SW 1271 (cell line): ENCODE measurements at regions not wholly inside any gene's neighbourhood (a gene's known extent, or its start where the extent isn't known, plus 50 kb on each side); places are given as distances from the start of the nearest gene placed in this dataset.
"Not testable (repeated sequence)": the region's sequence is repeated elsewhere in the genome, so short reads cannot be mapped to it uniquely, and the experiment has no call there.

Experiments
- DNase-seq, 2 experiments: peaks; one replicate each; lab custom pipeline; 2025; lab: John Stamatoyannopoulos, UW

DNA sequence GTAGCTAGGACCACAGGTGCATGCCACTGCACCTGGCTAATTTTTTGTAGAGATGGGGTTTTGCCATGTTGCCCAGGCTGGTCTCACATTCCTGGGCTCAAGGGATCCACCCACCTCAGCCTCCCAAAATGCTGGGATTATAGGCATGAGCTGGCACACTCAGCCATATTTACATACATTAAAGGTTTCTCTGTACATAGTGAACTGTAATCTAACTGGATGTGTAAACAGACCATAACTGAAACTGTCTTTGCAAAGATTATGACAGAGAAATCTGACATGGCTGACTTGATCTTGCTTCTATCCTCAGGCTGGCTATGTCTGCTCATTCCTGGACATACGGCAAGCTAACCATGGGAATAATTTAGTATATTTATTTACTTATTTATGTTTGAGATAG lies 139.2 kb upstream of the XPO1 start:
- DNase-seq: no peak

DNA sequence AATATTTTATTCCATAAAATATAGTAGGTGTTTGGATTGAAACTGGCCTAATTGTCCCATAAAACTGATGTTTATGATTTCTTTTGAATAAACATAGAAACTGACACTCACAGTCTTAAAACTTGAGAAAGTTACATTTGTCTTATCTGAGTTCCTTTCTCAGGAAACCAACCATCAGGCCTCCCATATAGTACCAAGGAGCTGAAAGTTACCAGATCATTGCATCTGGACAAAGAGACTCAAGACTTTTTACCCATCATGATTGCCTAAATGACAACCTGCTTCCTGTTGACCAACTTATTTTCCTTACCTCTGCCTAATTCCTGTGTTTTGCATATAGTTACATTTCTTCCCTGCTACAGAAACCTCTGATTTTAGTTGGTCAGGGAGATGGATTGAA lies 137.0 kb upstream of the XPO1 start:
- no peak for DNase-seq

DNA sequence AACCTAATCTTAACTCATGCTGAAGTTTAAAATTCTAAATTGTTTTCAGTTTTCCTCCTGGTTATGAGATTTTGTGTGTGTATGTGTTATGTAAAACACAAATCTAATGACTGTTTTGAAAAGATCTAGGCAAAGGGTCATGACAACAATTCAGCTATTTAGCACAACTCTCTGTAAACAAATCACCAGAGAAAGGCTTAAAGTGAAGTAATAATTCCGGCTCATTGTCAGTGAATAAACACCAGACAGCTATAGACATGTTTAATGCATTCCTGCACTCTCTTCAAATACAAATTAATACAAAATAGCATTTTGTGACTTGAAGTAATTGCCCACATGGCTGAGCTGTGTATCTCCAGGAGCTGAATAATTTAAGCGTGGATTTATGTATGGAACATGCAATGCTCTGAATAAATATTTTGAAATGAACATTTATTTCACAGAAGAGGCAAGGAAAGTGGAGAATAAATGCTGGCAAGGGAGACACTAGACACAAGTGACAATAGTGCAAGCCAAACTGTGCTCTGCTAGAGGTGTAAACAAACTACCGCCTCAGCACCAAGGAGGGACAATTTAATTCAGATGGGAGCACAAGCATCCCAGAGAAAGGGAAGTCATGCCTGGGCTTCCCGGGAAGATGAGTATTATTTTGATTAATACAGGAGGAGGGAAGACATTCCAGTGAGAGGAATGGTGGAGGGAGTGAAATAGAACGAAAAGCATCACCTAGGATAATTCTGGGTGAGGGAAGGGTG lies 133.6 kb upstream of the XPO1 start:
- no peak for DNase-seq

DNA sequence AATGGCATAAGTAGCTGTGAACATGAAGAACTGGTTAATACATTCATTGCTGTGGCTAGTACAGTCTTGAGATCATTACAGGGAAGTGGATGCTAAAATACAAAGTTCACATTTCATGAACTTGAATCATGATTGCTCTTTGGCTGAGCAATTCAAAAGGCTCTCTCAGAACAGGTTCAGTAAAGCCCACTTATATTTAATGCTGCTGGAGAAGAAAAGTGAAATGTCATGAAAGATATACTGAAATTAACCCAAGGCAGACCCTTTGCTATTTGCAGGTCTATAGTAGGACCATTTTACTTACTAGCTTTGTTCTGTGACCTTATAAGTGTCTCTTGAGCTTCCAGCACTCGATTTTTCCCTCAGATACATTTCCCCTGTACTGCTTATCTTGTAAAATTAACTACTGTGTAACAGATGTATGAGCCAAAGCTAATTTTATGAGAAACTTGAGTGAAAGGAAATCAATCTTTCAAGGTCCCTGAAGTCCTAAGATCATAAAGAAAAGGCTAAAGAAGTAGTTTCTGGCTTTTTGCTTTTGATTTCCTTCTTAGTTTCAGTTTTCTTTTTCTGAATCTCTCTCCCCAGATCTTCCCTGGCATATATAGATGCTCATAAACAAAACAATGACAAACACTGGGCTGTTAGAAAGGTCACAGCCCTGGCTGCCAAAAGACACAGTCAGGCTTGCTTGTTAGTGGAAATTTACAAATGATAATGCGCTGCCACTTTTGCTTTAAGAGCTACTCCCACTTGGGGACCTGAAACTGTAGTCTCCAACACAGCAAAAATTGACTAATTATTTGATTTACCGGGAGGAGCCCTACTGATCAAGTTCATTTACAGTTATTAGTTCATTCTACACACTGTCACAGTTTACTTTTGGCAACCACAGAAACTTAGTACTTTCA lies 132.7 kb upstream of the XPO1 start:
- peak in 1 of 2 experiments; percentile 49 for DNase-seq

DNA sequence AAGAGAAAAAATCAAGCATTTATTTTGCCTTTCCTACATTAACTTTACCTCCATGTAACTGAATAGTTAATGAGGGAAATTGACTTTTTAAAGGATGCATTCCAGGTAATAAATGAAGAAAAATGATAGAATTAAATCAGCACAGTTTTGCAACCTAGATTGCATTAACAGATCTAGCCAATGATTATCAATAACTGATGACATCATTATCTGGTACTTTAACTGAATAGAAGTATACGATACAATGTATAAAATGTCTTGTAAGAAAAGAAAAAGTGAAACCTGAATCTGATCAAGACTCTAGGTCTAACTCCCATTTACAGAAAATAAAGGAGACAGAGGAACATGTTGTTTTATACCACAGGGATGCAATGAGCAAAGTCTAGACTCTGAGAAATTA lies 126.0 kb upstream of the XPO1 start:
- DNase-seq: no peak

DNA sequence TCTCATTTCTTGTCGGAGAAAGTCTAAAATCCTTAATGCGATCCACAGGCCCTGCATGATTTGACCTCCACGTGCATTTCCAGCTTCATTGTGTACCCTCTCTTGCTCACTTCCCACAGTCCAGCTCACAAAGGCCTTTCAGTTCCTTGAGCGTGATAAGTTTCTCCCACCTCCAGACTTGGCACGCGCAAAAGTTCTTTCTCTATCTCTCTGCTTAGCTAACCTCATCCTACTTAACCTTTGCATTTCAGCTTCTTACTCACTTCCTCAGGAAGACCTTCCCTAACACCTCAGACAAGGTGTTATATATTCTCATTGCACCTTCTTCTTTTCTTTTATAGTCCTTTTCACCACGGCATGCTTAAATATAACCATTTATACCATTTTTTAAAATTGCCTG lies 124.8 kb upstream of the XPO1 start:
- no peak for DNase-seq

DNA sequence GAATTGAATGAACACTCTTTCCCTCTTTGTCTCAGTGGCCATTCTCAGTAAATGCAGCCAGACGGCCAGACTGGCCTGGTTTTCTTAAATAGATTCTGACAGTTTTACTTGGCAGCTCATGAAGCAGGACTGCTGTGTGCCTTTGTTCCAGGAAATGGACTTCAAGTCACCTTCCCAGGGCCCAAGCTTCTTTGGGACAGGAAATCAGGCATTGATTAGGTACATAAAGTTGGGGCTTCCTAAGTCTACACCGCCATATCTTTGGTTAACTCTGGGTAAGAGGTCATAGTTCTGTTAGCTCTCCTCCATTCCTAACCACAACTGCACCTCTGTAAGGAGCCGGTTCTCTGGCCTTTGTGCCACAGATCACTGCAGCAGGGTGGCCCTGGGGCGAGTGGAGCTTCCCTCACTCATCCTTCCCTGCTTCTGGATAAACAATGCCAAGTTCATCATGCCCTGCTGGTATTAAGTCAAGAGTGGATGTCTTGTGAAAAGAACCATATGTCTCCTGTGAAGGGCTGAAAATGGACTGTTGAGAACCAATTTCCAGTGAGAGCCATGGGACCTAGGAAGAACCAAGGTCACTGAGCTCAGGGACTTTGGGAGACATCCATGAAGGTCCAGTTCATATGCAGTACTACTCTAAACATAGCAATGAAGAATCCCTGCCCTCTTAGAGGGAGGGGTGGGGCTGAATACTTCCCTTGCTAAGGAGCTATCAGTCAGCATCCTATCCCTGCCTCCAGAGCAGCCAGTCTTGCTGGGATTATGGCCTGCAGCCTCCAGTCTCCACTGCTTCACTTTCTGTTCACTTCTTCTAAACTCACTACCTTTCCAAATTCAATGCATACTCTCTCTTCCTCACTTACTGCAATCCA lies 122.6 kb upstream of the XPO1 start:
- DNase-seq: no peak

DNA sequence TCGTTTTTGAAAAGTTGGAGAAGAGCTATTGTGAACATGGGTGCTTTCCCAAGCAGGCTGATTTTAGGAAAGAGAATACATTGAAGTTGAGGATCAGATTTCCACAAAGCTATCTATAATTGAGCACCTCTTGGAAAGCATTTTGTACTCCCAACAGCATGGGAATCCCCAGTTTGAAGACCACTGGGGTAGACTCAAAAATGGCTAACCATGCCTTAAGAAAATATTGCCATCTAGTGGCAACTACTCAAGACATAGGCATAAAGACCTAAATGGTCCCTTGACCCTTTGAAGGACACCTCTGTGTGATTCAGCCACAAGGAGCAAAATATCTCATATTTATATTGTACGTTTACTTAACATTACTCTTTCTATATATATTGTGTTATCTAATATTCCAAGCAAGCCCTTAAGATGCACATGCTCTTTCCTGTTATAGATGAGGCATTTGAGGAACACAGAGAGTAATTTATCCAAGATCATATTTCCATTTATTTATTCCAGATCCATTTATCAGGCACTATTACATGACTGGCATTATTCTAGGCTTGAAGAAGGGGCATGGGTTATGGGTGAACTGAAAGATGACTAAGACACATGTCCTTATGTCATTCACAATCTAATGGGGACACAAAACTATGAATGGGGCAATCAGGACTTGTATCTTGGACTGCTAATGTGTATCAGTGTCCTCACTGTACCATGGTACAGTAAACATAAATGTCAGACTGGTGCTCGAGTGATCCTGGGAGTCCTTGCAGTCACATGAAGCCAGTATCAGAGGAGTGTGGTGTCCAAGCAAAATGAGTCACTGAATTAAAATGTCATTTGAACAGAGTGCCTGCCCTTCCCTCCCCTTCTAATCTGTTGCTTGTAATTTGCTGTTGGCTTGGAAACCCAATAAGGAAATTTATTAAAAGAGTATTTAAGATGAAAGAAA lies 121.0 kb upstream of the XPO1 start:
- DNase-seq: peak in 1 of 2 experiments; percentile 37

DNA sequence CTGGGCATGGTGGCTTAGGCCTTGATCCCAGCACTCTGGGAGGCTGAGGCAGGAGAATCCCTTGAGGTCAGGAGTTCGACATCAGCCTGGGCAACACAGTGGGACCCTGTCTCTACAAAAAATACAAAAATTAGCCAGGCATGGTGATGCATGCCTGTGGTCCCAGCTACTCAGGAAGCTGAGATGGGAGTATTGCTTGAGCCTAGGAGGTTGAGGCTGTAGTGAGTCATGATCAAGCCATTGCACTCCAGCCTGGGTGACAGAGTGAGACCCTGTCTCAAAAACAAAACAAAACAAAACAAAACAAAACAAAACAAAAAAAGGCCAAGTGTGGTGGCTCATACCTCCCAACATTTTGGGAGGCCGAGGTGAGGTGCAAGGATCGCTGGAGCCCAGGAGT lies 111.8 kb upstream of the XPO1 start:
- not testable (repeated sequence) for DNase-seq

DNA sequence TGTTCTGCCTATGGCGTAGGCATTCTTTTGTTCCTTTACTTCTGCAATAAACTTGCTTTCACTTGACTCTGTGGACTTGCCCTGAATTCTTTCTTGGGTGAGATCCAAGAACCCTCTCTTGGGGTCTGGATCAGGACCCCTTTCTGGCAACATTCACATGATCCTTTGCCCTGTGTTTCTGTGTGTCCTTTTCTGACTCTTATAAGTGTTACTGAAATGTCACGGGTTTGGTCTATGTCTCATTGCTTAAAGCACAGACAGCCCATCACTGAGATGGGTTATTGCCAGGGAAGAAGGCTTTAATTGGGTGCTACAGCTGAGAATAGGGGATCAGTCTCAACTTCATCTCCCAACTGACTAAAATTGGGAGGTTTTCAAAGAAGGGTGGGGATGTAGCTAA lies 110.9 kb upstream of the XPO1 start:
- no peak for DNase-seq

DNA sequence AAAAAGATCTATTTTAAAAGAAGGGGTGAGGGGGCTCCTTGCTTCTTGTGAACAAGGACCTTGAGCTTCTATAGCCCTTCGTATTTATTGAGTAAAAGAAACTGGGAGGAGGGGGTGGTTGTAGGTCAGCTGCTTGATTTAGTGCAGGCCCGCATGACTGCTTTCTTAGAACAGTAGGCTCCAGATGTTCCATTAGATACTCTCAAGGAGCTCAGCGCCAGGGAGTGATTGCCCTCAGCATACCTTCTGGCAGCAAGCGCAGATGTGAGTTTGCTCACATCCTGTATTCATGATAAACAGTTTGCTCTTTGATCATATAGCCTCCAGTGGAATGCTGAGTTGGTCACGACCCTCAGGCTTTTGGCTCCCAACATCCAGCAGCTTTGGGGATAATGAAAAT lies 108.9 kb upstream of the XPO1 start:
- DNase-seq: no peak

DNA sequence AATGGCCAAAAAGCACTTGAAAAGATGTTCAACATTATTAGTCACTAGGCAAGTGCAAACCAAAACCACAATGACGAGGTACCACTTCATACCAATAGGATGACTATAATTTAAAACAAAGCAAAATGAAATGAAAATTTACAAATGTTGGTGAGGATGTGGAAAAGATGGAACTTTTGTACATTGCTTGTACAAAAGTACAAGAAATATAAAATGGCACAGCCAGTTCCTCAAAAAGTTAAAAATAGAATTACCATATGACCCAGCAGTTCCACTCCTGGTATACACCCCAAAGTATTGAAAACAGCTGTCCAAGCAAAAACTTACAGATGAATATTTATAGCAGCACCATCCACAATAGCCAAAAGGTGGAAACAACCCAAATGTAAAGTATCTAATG lies 107.8 kb upstream of the XPO1 start:
- DNase-seq: no peak

DNA sequence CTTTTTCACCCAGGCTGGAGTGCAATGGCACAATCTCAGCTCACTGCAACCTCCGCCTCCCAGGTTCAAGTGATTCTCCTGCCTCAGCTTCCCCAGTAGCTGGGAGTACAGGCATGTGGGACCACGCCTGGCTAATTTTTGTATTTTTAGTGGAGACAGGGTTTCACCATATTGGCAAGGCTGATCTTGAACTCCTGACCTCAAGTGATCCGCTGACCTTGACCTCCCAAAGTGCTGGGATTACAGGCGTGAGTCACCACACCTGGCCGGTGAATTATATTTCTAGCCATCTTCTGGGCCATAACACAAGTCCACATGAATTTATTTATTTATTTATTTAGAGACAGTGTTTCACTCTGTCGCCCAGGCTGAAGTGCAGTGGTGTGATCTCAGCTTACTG lies 105.0 kb upstream of the XPO1 start:
- DNase-seq: not testable (repeated sequence)

DNA sequence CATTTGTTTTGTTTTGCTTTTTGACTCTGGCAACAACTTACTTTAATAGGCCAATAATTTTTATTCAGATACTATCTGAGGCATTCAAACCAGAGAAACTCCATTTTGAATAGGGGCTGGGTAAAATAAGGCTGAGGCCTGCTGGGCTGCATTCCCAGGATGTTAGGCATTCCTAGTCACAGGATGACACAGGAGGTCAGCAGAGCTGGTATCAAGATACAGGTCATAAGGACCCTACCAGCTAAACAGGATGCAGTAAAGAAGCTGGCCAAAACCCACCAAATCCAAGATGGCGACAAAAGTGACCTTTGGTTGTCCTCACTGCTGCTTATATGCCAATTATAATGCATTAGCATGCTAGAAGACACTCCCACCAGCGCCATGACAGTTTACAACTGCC lies 102.2 kb upstream of the XPO1 start:
- DNase-seq: no peak

DNA sequence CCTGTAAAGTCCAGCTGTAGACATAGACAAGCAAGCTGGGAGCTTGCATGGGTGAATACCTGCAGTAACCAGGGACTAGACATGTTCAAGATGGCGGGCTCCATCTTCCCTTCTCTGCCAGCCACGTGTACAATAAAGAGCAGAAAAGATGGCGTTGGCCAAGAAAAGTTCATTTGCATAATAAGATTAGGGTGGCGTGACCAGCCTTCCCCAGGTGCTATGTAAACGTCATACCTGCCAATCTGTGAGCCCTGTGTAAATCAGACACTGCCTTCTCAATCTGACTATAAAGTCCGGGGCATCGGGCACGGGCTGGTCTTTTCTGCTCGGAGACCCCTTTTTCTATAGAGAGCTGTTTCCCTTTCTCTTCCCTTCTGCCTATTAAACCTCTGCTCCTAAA lies 101.6 kb upstream of the XPO1 start:
- DNase-seq: no peak

DNA sequence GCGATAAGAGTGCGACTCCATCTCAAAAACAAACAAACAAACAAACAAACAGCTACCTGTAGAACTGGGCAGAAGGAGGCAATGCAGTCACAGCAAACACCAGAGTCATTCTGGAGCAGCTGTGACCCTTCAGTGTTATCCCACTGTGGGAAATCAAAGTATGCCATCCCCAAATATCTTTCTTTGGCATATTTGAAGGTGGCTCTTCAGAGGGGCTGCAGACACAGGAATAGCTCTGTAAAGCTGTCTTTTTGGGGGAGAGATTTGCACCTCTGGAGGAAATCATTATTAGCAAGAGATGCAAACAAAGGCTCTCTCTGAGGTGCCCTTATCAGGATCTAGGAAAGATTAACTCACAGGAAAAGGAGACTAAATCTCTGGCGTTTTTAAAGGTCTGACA lies 98.5 kb upstream of the XPO1 start:
- no peak for DNase-seq

DNA sequence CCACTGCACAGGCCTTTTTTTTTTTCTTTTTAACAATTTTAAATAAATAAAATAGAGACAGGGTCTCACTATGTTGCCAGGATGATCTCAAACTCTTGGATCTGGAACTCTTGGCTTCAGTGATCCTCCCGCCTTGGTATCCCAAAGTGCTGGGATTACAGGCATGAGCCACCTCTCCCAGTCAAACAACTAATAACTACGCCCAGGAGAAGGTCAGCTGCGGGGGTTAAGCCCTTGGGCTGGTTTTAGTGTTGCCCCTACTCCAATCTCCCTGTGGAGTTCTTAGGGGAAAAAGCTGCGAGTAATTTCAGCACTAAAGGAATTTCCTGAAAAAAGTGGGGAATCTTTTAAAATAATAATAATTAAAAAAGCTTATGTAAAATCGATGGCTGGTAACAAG lies 96.4 kb upstream of the XPO1 start:
- no peak for DNase-seq

DNA sequence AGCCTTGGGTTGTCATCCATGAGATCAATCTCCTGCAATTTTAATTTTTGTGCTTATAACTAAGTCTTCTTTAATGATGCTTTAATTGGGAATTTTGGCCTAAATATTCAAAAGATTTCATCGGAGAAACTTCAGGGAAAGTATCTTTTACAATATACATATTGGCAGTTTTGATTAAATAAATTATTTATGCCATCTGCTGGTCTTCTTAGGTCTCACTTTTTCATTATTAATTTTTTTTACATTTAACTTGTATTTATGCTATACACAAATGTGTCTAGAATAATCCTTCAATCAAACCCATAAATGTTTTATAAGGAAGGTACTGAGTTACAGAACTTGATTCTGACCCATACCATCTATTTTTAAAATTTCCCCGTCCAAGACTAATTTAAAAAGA lies 95.1 kb upstream of the XPO1 start:
- DNase-seq: peak in 1 of 2 experiments; percentile 17

DNA sequence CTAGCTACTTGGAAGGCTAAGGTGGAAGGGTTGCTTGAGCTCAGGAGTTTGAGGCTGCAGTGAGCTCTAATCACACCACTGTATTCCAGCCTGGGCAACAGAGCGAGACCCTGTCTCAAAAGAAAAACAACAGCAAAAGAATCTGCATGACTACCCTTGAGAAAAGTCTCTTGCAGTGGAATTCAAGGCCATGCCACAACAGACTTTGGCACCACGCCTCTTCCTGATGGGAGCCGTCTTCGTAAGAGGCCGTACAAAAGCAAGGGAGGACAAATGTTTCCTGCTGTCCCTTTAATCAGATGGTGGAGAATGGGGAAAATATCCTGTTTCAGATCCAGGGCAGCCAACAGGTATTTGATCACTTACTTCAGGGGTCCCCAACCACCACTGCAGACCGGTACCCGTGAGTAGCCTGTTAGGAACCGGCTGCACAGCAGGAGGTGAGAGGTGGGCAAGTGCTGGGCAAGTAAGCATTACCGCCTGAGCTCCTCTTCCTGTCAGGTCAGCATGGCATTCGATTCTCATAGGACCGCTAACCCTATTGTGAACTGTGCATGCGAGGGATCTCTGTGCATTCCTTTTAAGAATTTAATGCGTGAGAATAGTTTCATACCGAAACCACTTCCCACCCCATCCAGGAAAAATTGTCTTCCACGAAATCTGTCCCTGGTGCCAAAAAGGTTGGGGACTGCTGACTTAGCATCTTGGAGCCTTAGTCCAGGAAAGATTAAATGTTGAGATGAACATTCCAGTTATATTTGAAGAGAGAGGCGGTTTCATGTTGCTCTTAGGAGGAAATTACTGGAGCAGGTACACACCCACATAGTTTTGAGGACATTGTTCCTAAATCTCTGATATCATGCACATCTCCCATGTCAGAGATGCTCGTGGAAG lies 94.4 kb upstream of the XPO1 start:
- DNase-seq: no peak

DNA sequence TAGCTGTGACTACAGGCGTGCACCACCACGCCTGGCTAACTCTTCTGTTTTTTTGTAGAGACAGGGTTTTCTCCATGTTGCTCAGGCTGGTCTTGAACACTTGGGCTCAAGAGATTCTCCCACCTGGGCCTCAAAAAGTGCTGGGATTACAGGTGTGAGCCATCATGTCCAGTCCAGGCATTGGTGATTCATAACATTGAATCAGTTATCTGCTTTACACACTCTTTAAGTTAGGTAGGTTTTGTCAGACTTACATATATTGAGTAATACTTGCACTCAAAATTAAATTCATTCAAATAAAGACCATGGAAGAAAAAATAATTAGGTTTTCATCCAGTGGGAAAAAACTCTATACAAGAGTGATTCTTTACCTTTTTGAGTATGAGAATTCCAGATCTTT lies 93.2 kb upstream of the XPO1 start:
- no peak for DNase-seq
